Panc1 (cell line): ENCODE measurements at regions not wholly inside any gene's neighbourhood (a gene's known extent, or its start where the extent isn't known, plus 50 kb on each side); places are given as distances from the start of the nearest gene placed in this dataset.

ENCODE experiments used
- ATAC-seq: fragments of 200-7000 bp; cut with Tn5 transposase; 2 replicates; pipeline ENCODE4 v1.9.1; 2020; ENCODE audit warnings: mild to moderate bottlenecking, moderate library complexity
- BruUV-seq: library from RNA; stranded (reverse); fragments of 400-500 nt; replicated peaks from 2 replicates; lab custom pipeline; 2021; lab: Mats Ljungman, UMichigan
- CTCF ChIA-PET: fragments of 300-600 bp; sonication (Branson Sonifier 250); formaldehyde crosslinking; loops from one replicate; lab custom pipeline; 2022; ENCODE audit warnings: antibody characterized with exemption; lab: Charles Lee
- POLR2A ChIA-PET: fragments of 300-600 bp; sonication (Branson Sonifier 250); formaldehyde crosslinking; loops from one replicate; lab custom pipeline; 2022; ENCODE audit warnings: antibody characterized with exemption; lab: Charles Lee
- DNase-seq: peaks from one replicate; pipeline ENCODE4 v3.0.0-alpha.2; 2010; ENCODE audit warnings: low read depth, low spot score
- H3K27ac ChIP-seq: 2 replicates; pipeline ENCODE4 v1.5.1; 2011; ENCODE audit warnings: mild to moderate bottlenecking, low read length, inconsistent platforms
- H3K27me3 ChIP-seq: fragments of 200-500 bp; sonication (Bioruptor generic); 2 replicates; pipeline ENCODE4 v1.6.0; 2014; ENCODE audit warnings: low read length, inconsistent platforms; ENCODE audit not compliant: control insufficient read depth, insufficient read depth
- H3K36me3 ChIP-seq: fragments of 200-500 bp; sonication (Bioruptor generic); 2 replicates; pipeline ENCODE4 v1.5.1; 2014; ENCODE audit warnings: inconsistent platforms, mild to moderate bottlenecking, low read length, moderate library complexity; ENCODE audit not compliant: control insufficient read depth, insufficient read depth
- H3K4me1 ChIP-seq: 2 replicates; pipeline ENCODE4 v1.5.1; 2011; ENCODE audit warnings: inconsistent platforms, mild to moderate bottlenecking, low read length, moderate library complexity; ENCODE audit not compliant: control insufficient read depth, insufficient read depth
- H3K4me3 ChIP-seq, 2 experiments: 2 replicates each; pipeline ENCODE4 v1.5.1; 2011 to 2012; ENCODE audit warnings: low read depth in 2 of 2, low read length in 2 of 2, mild to moderate bottlenecking in 2 of 2, inconsistent platforms in 1 of 2, moderate library complexity in 1 of 2
- H3K9me3 ChIP-seq: fragments of 200-500 bp; sonication (Bioruptor generic); 2 replicates; pipeline ENCODE4 v1.5.1; 2014; ENCODE audit warnings: low read depth, mild to moderate bottlenecking, inconsistent platforms, low read length, moderate library complexity; ENCODE audit not compliant: control insufficient read depth, insufficient read depth
- POLR2AphosphoS5 ChIP-seq: IDR thresholded peaks from 2 replicates; pipeline ENCODE4 v1.6.1; 2012; ENCODE audit warnings: mild to moderate bottlenecking, low read depth, low read length, moderate library complexity
- SIN3A ChIP-seq: IDR thresholded peaks from 2 replicates; pipeline ENCODE4 v1.6.1; 2012; ENCODE audit warnings: low read depth, mild to moderate bottlenecking, low read length, moderate library complexity, borderline replicate concordance; ENCODE audit not compliant: insufficient read depth
- TCF7L2 ChIP-seq: IDR thresholded peaks from 2 replicates; pipeline ENCODE4 v1.6.1; 2011; ENCODE audit warnings: mild to moderate bottlenecking, low read depth, low read length, inconsistent platforms
- in situ Hi-C: cut with HindIII; loops from 2 replicates; pipeline ENCODE4 v1.10.0; 2016; ENCODE audit warnings: low sequenced_read_pairs, low pct_unique_long_range_greater_than_20kb
- intact Hi-C: fragments of 100-400 bp; cut with micrococcal nuclease; formaldehyde crosslinking; loops from one replicate; pipeline ENCODE4 v1.10.0; 2022; ENCODE audit not compliant: unreplicated experiment
- TF ChIP-seq, protein P1 (sequence below), 2 experiments: IDR thresholded peaks; 2 replicates each; pipeline ENCODE4 v1.6.1; 2011 to 2012; ENCODE audit warnings: low read depth in 2 of 2, control low read depth in 1 of 2, low read length in 1 of 2, mild to moderate bottlenecking in 1 of 2, moderate library complexity in 1 of 2; ENCODE audit not compliant: insufficient read depth in 1 of 2
- TF ChIP-seq, protein P2 (sequence below): fragments of 450-650 bp; IDR thresholded peaks from 2 replicates; pipeline ENCODE4 v1.5.1; 2017; ENCODE audit warnings: mild to moderate bottlenecking

- H3K27ac ChIP-seq = no peak overlapping the region
- DNase-seq (no peak), ATAC-seq (no peak)
- no peaks in the 10 kb centered on the region for H3K27me3 ChIP-seq
- no peaks in the 10 kb centered on the region for H3K4me1 ChIP-seq
- BruUV-seq = no TSS peak
- CTCF ChIA-PET = no interaction called here
- TF ChIP-seq, protein P1, sequence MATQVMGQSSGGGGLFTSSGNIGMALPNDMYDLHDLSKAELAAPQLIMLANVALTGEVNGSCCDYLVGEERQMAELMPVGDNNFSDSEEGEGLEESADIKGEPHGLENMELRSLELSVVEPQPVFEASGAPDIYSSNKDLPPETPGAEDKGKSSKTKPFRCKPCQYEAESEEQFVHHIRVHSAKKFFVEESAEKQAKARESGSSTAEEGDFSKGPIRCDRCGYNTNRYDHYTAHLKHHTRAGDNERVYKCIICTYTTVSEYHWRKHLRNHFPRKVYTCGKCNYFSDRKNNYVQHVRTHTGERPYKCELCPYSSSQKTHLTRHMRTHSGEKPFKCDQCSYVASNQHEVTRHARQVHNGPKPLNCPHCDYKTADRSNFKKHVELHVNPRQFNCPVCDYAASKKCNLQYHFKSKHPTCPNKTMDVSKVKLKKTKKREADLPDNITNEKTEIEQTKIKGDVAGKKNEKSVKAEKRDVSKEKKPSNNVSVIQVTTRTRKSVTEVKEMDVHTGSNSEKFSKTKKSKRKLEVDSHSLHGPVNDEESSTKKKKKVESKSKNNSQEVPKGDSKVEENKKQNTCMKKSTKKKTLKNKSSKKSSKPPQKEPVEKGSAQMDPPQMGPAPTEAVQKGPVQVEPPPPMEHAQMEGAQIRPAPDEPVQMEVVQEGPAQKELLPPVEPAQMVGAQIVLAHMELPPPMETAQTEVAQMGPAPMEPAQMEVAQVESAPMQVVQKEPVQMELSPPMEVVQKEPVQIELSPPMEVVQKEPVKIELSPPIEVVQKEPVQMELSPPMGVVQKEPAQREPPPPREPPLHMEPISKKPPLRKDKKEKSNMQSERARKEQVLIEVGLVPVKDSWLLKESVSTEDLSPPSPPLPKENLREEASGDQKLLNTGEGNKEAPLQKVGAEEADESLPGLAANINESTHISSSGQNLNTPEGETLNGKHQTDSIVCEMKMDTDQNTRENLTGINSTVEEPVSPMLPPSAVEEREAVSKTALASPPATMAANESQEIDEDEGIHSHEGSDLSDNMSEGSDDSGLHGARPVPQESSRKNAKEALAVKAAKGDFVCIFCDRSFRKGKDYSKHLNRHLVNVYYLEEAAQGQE (IDR thresholded peaks at IDR 0.05; ENCODE audit: insufficient read depth in 1 of 2, low read depth in 2 of 2, low read length in 1 of 2) = no peak
- TF ChIP-seq, protein P2, sequence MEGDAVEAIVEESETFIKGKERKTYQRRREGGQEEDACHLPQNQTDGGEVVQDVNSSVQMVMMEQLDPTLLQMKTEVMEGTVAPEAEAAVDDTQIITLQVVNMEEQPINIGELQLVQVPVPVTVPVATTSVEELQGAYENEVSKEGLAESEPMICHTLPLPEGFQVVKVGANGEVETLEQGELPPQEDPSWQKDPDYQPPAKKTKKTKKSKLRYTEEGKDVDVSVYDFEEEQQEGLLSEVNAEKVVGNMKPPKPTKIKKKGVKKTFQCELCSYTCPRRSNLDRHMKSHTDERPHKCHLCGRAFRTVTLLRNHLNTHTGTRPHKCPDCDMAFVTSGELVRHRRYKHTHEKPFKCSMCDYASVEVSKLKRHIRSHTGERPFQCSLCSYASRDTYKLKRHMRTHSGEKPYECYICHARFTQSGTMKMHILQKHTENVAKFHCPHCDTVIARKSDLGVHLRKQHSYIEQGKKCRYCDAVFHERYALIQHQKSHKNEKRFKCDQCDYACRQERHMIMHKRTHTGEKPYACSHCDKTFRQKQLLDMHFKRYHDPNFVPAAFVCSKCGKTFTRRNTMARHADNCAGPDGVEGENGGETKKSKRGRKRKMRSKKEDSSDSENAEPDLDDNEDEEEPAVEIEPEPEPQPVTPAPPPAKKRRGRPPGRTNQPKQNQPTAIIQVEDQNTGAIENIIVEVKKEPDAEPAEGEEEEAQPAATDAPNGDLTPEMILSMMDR = no peak
- TF ChIP-seq POLR2AphosphoS5 (no peak), TCF7L2 (no peak), SIN3A (no peak)
- H3K4me3 ChIP-seq = no peak overlapping the region
- intact Hi-C loops = no loop called here
- H3K36me3 ChIP-seq = no peaks in the 10 kb centered on the region
- POLR2A ChIA-PET = no interaction called here
- peaks cover 13% of the 10 kb centered on the region; the same call in 1 of the 2 replicates for H3K9me3 ChIP-seq
- in situ Hi-C loops = no loop called here
Measured at GRCh38 chr3:118057086-118057485, 977.6 kb downstream of the IGSF11 start.

GRCh38 chr3:118059096-118059495 is 975.5 kb downstream of the IGSF11 start:
- H3K27ac ChIP-seq = no peak overlapping the region
- H3K4me3 ChIP-seq = no peak overlapping the region
- DNase-seq (no peak), ATAC-seq (no peak)
- H3K9me3 ChIP-seq = peaks cover 9% of the 10 kb centered on the region; the same call in 1 of the 2 replicates
- CTCF ChIA-PET = no interaction called here
- in situ Hi-C loops = no loop called here
- no peaks in the 10 kb centered on the region for H3K4me1 ChIP-seq
- no peaks in the 10 kb centered on the region for H3K36me3 ChIP-seq
- intact Hi-C loops = no loop called here
- POLR2A ChIA-PET = interaction anchor here (0.6 kb wide), 1 partner anchor 56 kb away, joined by 9 read pairs; no protein-coding TSS in a partner anchor
- TF ChIP-seq, protein P1 (IDR thresholded peaks at IDR 0.05; ENCODE audit: insufficient read depth in 1 of 2, low read depth in 2 of 2, low read length in 1 of 2) = no peak
- TF ChIP-seq SIN3A (no peak), TCF7L2 (no peak), POLR2AphosphoS5 (no peak)
- TF ChIP-seq, protein P2 = no peak
- no TSS peak for BruUV-seq
- no peaks in the 10 kb centered on the region for H3K27me3 ChIP-seq
